ENCODE measurements at regions not wholly inside any gene's neighbourhood (a gene's known extent, or its start where the extent isn't known, plus 50 kb on each side); places are given as distances from the start of the nearest gene placed in this dataset.

DNA sequence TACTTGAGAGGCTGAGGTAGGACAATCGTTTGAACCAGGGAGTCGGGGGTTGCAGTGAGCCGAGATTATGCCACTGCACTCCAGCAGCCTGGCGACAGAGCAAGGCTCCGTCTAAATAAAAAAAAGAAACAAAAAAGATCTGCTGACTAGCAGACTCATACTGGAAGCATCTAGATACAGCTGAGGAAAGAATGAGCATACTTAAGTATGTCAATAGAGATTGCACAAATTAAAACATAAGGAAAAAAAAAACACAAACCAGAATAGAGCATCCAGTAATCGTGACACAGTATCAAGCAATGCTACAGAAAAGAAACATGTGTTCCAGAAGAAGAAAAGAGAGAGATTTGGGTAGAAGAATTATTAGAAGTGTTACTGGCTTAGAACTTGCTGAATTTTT lies 105.5 kb upstream of the SPOCK3 start:
- TF ChIP-seq, protein P1, sequence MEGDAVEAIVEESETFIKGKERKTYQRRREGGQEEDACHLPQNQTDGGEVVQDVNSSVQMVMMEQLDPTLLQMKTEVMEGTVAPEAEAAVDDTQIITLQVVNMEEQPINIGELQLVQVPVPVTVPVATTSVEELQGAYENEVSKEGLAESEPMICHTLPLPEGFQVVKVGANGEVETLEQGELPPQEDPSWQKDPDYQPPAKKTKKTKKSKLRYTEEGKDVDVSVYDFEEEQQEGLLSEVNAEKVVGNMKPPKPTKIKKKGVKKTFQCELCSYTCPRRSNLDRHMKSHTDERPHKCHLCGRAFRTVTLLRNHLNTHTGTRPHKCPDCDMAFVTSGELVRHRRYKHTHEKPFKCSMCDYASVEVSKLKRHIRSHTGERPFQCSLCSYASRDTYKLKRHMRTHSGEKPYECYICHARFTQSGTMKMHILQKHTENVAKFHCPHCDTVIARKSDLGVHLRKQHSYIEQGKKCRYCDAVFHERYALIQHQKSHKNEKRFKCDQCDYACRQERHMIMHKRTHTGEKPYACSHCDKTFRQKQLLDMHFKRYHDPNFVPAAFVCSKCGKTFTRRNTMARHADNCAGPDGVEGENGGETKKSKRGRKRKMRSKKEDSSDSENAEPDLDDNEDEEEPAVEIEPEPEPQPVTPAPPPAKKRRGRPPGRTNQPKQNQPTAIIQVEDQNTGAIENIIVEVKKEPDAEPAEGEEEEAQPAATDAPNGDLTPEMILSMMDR (IDR thresholded peaks at IDR 0.05), result no peak
- no peak for TF ChIP-seq POLR2A (IDR thresholded peaks at IDR 0.05)

Data from adrenal gland (tissue), 5 donors.